ENCODE measurements at regions not wholly inside any gene's neighbourhood (a gene's known extent, or its start where the extent isn't known, plus 50 kb on each side); places are given as distances from the start of the nearest gene placed in this dataset.
A peak's percentile ranks its signal among the peaks of the same experiment; 100 is the strongest.

GRCh38 chr13:74073274-74073673, 60.9 kb downstream of the KLF12 start:
- peaks cover 7% of the 10 kb centered on the region for H3K36me3 Mint-ChIP-seq
- H3K27me3 Mint-ChIP-seq (ENCODE audit: low read depth), result no peaks in the 10 kb centered on the region
- H3K4me3 Mint-ChIP-seq, result no peak overlapping the region
- H3K4me1 Mint-ChIP-seq, result peaks cover 34% of the 10 kb centered on the region
- H3K27ac Mint-ChIP-seq, result no peak overlapping the region
- TF ChIP-seq, protein P1, sequence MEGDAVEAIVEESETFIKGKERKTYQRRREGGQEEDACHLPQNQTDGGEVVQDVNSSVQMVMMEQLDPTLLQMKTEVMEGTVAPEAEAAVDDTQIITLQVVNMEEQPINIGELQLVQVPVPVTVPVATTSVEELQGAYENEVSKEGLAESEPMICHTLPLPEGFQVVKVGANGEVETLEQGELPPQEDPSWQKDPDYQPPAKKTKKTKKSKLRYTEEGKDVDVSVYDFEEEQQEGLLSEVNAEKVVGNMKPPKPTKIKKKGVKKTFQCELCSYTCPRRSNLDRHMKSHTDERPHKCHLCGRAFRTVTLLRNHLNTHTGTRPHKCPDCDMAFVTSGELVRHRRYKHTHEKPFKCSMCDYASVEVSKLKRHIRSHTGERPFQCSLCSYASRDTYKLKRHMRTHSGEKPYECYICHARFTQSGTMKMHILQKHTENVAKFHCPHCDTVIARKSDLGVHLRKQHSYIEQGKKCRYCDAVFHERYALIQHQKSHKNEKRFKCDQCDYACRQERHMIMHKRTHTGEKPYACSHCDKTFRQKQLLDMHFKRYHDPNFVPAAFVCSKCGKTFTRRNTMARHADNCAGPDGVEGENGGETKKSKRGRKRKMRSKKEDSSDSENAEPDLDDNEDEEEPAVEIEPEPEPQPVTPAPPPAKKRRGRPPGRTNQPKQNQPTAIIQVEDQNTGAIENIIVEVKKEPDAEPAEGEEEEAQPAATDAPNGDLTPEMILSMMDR (IDR thresholded peaks at IDR 0.05; ENCODE audit: unreplicated experiment), result no peak
- peaks cover 4% of the 10 kb centered on the region for H3K9me3 Mint-ChIP-seq
- no peak for DNase-seq (ENCODE audit: low spot score in 2 of 2, unreplicated experiment in 2 of 2)

DNA sequence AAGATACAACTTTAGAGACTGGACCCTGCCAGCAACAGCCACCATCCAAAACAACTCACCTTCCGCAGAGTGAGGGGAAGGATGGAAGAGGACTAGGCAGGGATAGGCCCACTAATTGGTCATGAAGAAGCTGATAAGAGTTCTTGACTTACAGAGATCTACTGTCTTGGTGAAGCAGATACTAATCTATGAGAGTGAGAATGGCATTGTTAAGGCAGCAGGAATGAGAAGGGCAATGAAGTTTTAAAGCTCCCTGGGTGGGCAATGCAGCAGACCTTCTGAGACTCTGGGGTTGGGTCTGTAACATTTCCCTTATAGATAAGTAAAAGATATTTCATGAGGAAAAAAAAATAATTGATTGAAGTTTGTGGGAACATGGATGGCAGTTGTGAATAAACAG, 63.7 kb downstream of the KLF12 start:
- TF ChIP-seq, protein P1 (IDR thresholded peaks at IDR 0.05; ENCODE audit: unreplicated experiment), result no peak
- peaks cover 10% of the 10 kb centered on the region for H3K36me3 Mint-ChIP-seq
- H3K9me3 Mint-ChIP-seq, result peaks cover 4% of the 10 kb centered on the region
- no peak for DNase-seq (ENCODE audit: low spot score in 2 of 2, unreplicated experiment in 2 of 2)
- H3K27me3 Mint-ChIP-seq (ENCODE audit: low read depth), result no peaks in the 10 kb centered on the region
- peaks cover 42% of the 10 kb centered on the region for H3K4me1 Mint-ChIP-seq
- H3K4me3 Mint-ChIP-seq, result no peak overlapping the region
- no peak overlapping the region for H3K27ac Mint-ChIP-seq

DNA sequence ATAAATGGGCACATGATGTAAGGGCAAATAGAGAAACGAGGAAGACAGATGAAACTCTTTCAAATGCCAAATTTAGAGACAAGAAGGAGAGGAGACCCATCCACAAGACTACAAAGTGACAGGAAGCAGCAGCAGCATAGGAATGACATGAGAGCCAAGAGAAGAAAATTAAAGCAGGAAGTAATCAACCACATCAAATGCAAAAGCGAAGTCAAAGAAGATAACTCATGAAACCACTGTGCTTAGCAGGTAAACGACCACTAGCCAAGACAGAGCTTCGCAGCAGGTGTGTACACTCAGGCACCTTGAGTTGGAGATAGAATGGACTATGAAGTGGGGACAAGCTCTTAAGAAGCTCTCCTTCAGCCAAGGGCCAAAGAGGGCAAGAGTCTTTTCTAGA, 64.1 kb downstream of the KLF12 start:
- no peak for DNase-seq (ENCODE audit: low spot score in 2 of 2, unreplicated experiment in 2 of 2)
- Mint-ChIP-seq H3K27ac (no peak overlapping the region), H3K4me3 (no peak overlapping the region)

DNA sequence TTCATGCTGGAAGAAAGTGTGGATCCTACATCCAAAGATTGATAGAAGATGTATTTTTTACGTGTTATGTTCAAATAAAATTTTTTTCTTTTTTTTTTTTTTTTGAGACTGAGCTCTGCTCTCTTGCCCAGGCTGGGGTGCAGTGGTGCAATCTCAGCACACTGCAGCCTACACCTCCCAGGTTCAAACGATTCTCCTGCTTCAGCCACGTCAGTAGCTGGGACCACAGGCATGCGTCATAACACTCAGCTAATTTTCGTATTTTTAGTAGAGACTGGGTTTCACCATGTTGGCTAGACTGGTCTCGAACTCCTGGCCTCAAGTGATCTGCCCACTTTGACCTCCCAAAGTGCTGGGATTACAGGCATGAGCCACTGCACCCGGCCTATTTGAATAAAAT, 65.7 kb downstream of the KLF12 start:
- Mint-ChIP-seq H3K4me1 (peaks cover 29% of the 10 kb centered on the region), H3K4me3 (no peak overlapping the region), H3K36me3 (peaks cover 10% of the 10 kb centered on the region), H3K9me3 (peaks cover 4% of the 10 kb centered on the region), H3K27ac (peak overlapping the region; percentile 40), H3K27me3 (ENCODE audit: low read depth) (no peaks in the 10 kb centered on the region)
- no peak for DNase-seq (ENCODE audit: low spot score in 2 of 2, unreplicated experiment in 2 of 2)
- TF ChIP-seq, protein P1 (IDR thresholded peaks at IDR 0.05; ENCODE audit: unreplicated experiment), result no peak

More for the DNA sequence above, 64.1 kb downstream of the KLF12 start:
- H3K27me3 Mint-ChIP-seq (ENCODE audit: low read depth), result no peaks in the 10 kb centered on the region
- TF ChIP-seq, protein P1 (IDR thresholded peaks at IDR 0.05; ENCODE audit: unreplicated experiment), result no peak
- H3K36me3 Mint-ChIP-seq, result peaks cover 10% of the 10 kb centered on the region
- peaks cover 38% of the 10 kb centered on the region for H3K4me1 Mint-ChIP-seq
- peaks cover 4% of the 10 kb centered on the region for H3K9me3 Mint-ChIP-seq

- Mint-ChIP-seq H3K27ac (peak overlapping the region; percentile 85), H3K36me3 (peaks cover 10% of the 10 kb centered on the region)
- TF ChIP-seq, protein P1 (IDR thresholded peaks at IDR 0.05; ENCODE audit: unreplicated experiment), result no peak
Observed at GRCh38 chr13:74067818-74068217, 66.4 kb downstream of the KLF12 start.

DNA sequence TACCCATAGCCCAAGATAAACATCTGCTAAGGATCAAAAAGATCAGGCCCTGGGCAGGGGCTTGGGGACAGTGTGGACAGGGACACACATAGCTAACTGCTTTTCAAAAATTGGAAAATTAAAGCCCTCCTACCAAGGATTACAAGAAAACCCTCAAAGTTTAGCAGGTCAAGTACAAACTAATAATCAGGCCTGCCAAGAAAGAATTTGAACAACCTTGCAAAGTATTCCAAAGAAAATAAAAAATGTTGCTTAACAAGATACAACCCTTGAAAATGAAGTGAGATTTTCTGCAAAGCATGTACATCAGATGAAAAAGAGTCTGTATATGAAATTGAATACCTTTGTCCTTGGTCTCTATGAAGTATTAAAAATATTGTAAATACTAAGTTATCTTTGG, 67.3 kb downstream of the KLF12 start:
- H3K27me3 Mint-ChIP-seq (ENCODE audit: low read depth), result no peaks in the 10 kb centered on the region
- TF ChIP-seq, protein P1 (IDR thresholded peaks at IDR 0.05; ENCODE audit: unreplicated experiment), result no peak
- peak overlapping the region; percentile 85 for H3K27ac Mint-ChIP-seq
- peaks cover 10% of the 10 kb centered on the region for H3K36me3 Mint-ChIP-seq
- H3K9me3 Mint-ChIP-seq, result peaks cover 4% of the 10 kb centered on the region
- peaks cover 42% of the 10 kb centered on the region for H3K4me1 Mint-ChIP-seq
- no peak for DNase-seq (ENCODE audit: low spot score in 2 of 2, unreplicated experiment in 2 of 2)
- no peak overlapping the region for H3K4me3 Mint-ChIP-seq

More at GRCh38 chr13:74067818-74068217, 66.4 kb downstream of the KLF12 start:
- Mint-ChIP-seq H3K27me3 (ENCODE audit: low read depth) (no peaks in the 10 kb centered on the region), H3K9me3 (peaks cover 4% of the 10 kb centered on the region), H3K4me3 (no peak overlapping the region), H3K4me1 (peaks cover 33% of the 10 kb centered on the region)
- DNase-seq (ENCODE audit: low spot score in 2 of 2, unreplicated experiment in 2 of 2), result no peak

Measured in mesothelial cell of epicardium (in vitro differentiated cells).